ENCODE measurements at regions not wholly inside any gene's neighbourhood (a gene's known extent, or its start where the extent isn't known, plus 50 kb on each side); places are given as distances from the start of the nearest gene placed in this dataset.

DNA sequence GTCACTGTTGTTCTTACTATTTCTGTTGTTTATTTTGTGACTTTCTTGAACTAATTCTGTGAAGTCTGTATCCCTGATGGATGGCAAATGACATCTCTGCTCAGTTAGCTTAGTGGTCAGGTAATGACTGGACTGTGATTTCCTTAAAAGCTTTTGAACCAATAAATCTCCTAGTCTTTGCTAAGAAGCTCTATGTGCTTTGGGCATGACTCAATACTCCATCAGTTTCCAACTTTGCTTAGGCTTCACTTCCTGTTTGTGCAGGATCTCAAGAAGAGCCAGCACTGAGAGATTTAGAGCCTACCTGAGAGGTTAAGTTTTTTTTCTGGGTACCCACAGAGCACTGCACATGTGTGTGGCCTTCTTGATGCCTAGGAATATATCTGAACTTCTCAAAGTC lies 329.7 kb upstream of the HTR2A start:
- no peak for DNase-seq

GRCh38 chr13:47220453-47221140 lies 323.7 kb upstream of the HTR2A start:
- no peak for DNase-seq

GRCh38 chr13:47218611-47219010 lies 321.8 kb upstream of the HTR2A start:
- no peak for DNase-seq

DNA sequence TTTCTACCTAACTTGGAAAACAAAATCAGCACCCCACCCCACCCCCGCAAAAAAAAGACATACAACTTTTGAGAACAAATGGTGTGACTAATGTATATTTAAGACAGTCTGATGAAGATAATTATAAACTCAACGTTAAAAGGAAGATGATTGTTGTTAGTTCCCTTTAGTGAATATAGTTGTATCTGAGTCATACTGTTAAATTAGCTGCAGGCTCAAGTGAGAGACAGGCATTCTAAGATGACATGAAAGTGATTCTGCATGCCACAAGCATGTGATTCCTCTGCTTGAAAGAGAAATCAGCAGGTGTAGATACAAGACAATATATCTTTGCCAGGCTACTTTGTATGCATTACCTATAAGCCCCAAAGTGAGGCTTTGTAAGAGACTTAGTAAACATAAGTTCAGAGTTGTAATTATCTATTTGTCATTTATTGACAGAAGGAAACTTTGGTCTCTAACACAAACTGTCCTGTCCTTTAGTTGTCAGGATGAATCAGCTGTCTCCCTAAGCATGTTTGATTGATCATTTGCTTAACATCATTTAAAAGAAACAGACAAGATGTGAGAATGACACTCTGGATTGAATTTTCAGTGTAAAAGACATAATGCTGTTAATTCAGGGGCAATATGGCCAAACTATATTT lies 319.4 kb upstream of the HTR2A start:
- DNase-seq = no peak

DNA sequence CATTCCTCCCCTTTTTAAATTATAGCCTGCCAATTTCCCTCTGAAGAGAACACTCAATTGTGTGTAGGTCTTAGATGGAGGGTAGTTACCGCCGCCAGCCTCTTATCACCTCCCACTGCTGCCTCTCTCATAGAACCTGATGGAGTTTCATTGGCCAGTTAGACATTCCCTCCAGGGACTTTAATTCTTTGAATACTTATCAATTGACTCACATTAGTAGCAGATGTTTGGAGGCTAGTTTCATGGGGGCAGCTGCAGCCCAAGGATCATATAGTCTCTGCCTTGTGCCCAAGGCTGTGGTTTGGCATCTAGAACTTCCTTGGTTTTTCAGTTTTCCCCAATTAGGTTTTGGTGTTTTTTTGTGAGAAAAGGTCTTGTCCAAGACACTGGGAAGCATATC lies 318.9 kb upstream of the HTR2A start:
- DNase-seq = no peak

DNA sequence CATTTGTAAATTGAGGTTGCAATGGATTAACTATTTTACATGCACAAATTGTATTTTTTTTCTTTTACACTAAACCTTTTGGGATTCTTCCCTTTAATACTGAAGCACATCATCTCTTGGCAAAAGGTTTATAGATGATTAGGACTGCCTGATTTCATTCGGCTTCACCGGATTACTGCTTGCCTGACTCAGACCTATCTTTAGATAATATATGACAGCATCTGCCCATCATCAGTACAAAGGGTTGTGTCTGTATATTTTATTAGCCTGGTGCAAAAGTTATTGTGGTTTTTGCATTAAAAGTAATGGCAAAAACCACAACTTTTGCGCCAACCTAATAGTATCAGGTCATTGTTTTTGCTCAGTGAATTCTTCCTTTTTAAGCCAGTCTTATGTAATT lies 316.2 kb upstream of the HTR2A start:
- no peak for DNase-seq

DNA sequence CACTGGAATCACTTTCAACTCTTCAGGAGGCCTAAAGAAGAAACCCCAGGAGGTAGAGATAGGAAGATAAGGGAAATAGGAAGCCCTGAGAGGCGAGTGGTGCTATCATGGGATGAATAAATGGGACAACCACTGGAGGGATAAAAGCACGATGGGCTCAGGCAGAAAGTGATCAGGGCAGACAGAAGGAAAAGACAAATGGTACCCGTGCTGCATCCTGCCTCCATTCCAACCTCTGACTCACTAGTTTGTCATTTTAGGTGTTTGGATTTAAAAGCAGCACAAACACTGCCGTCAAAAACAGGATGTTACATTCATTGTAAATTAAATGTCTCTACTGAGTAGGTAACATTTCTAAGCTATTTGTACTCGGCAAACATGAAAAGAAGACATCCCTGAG lies 314.3 kb upstream of the HTR2A start:
- DNase-seq = no peak

DNA sequence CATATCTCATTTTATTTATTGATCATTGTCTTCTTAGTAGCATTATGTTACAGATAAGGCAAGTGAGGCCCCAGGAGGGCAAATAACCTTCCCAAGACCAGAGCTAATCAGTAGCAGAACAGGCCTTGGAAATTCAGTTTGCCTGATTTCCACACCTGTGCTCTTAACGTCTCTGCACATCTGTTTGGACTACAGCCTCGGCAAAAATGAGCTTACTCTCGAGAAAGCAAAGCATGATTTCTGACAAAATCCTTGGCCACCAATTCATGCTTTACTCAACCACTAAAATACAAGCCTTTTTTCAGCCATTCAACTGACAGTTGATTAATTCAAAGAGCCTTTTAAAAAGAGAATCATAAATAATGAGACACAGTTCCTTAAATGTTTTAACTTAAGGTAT lies 309.3 kb upstream of the HTR2A start:
- no peak for DNase-seq

DNA sequence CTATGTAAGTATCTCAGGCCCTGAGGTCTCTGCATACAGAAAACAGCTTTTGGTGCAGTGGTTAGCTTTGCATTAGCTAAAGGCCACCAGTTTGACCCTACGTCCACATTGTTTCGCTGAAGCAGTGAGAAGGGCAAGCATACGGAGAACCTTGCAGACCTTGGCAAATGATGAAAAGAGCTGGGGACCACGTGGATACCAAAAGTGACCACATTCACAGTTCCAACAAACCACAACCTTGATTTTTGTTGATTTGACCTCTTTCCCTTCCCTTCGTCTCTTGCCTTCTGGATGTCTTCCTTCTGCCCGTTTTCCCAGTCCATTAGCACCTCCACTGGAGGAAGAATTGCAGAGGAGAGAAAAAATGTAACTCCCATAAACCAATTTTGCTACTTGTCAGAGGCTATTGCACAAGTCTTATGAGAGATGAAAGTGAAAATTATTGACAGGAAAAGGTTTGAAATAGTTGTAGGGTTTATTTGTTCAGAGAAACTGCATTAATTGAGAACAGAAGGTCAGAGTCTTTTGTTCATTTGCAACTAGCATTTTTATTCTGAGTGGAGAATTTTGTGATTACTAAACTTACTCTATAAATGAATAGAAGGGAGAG lies 293.9 kb upstream of the HTR2A start:
- no peak for DNase-seq

- DNase-seq = no peak
These were observed 291.9 kb upstream of the HTR2A start for GRCh38 chr13:47188802-47189201.

DNA sequence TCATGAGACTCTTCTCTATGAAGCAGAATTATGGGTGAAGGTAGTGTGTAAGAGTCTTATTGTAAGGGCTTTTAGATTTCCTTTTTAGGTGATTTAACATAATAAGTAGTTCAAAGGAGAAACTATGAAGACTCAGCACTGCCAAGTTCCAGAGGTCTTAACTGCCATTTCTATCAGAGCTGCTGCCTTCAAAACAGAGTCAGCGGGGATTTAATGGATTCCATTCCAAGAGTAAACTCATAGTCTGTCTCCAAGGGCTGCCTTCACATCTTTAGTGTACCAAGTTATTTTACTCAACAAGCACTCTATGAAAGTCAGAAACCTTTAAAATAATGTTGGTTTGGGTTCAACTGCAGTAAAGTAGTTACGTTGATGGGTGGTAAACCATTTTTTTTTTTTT lies 289.6 kb upstream of the HTR2A start:
- no peak for DNase-seq

- no peak for DNase-seq
These were observed 287.5 kb upstream of the HTR2A start for GRCh38 chr13:47184321-47184720.

DNA sequence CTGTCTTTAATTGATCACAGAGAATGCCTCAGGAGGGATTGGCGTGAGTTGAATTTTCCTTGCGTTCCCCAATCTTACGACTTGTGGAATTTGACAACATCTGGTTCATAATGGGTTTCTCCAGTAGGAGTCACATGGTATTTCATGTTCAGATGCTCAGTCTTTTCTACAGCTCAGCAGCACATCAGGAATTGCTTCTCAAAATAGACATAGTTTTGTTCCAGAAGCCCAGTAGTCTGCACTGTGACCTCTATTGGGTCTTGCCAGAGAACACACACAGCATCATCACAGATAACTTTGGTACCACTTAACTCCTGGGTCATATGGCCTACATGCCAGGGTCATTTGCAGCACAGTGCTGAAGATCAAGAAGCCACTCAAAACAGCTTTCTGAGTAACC lies 282.5 kb upstream of the HTR2A start:
- DNase-seq = no peak

GRCh38 chr13:47178090-47178950 lies 281.5 kb upstream of the HTR2A start:
- DNase-seq = no peak

DNA sequence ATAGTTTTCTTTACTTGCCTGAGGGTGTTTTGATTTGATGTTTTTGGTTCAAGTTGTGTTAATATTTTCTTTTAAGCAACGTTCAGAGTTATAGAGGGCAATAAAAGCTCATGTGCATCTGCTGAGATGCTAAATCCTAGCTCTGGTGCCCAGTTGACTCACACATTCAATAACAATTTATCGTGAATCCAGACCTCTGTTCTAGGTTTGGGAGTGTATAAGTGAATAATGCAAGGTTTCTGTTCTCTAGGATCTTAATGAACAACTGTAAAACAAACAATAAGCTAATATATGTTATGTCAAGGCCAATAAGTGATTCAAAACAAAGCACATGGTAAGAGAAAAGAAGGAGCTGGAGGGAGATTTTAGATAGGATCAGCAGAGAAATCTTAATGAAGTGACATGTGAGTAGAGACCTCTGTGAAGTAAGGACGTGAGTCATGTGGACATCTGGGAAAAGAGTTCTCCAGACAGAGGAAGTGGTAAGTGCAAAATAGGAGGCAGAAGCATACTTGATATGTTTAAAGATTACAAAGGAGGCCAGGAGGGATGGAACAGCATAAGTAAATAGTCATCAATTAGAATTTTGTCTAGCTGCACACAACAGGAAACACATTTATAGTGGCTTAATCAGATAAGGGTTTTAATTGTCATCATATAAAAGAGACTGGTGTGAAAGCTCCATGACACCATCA lies 278.5 kb upstream of the HTR2A start:
- no peak for DNase-seq

DNA sequence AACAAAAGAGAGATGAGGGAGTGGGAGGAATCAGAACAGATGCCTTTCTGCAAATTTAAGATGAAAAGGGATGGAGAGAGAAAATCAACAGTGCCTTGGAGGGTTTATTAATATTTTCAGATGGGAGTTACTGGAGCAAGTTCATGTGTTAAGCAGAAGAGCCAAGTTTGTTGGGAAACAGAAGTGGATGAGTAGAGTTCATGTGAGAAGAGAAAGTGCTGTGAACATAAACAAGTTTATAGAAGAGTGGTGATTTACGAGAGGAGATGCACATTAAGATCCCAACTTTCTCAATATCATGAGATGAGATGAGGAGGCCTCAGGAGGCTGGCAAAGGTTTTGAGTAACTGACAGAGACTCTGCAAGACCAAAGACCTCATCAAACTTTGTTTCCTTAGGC lies 274.1 kb upstream of the HTR2A start:
- no peak for DNase-seq

- DNase-seq = no peak
These were observed 271.8 kb upstream of the HTR2A start for GRCh38 chr13:47168618-47169017.

DNA sequence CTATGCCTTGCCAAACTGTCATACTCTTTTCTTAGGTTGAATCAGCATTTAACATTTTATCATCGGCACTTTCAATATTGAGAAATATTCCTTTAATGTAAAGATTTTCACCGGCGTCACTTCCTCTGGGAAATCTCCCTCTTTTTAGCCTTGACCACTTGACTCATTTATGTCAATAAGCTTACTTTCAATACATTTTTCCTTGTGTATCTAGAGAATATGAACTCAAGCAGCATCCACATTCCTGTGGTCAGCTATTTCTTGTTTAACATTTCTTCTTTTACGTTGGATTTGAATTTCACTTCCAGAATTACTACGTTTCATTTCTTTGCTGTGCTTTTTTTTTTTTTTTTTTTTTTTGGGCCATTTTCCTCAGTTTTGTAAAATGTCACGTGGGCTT lies 271.2 kb upstream of the HTR2A start:
- no peak for DNase-seq

- no peak for DNase-seq
These were observed 269.5 kb upstream of the HTR2A start for GRCh38 chr13:47166336-47166735.

- DNase-seq = no peak
These were observed 263.1 kb upstream of the HTR2A start for GRCh38 chr13:47159853-47160550.

- DNase-seq = no peak
These were observed 261.7 kb upstream of the HTR2A start for GRCh38 chr13:47158593-47158992.

DNA sequence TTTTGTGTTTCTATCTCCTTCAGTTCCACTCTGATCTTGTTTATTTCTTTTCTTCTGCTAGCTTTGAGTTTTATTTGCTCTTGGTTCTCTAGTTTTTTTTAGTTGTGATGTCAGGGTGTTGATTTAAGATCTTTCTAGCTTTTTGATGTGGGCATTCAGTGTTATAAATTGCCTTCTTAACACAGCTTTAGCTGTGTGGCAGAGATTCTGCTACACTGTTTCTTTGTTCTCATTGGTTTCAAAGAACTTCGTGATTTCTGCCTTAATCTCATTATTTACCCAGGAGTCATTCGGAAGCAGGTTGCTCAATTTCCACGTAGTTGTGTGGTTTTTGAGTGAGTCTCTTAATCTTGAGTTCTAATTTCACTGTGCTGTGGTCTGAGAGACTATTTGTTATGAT lies 251.7 kb upstream of the HTR2A start:
- no peak for DNase-seq

GRCh38 chr13:47147812-47148119 lies 250.9 kb upstream of the HTR2A start:
- DNase-seq = no peak
